Daoy (cell line): ENCODE measurements at regions not wholly inside any gene's neighbourhood (a gene's known extent, or its start where the extent isn't known, plus 50 kb on each side); places are given as distances from the start of the nearest gene placed in this dataset.
"Not testable (repeated sequence)": the region's sequence is repeated elsewhere in the genome, so short reads cannot be mapped to it uniquely, and the experiment has no call there.

ENCODE experiments used
- DNase-seq: peaks from one replicate; pipeline ENCODE4 v3.0.0-alpha.2; 2015; ENCODE audit warnings: low read depth

GRCh38 chr4:27635936-27636913, 775.6 kb downstream of the STIM2 start:
- no peak for DNase-seq

GRCh38 chr4:27638163-27638915, 777.7 kb downstream of the STIM2 start:
- DNase-seq: no peak

- DNase-seq: no peak
Measured at GRCh38 chr4:27643101-27643500, 782.5 kb downstream of the STIM2 start.

DNA sequence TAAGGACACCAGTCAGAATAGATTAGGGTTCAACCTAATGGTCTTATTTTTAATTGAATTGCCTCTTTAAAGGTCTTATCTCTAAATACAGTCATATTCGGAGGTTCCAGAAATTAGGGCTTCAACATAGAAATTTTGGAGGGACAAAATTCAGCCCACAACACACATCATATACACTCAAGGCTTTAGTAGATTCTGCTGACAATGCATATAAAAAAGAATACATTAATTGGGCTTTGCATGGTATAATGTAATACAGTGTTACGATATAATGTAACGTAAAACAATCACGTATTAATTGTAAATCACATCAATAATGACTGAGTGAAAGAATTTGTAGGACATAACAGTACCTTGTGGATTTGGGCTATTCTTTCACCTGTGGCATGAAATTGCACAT, 787.8 kb downstream of the STIM2 start:
- no peak for DNase-seq

- DNase-seq: no peak
Measured at GRCh38 chr4:27662426-27662825, 801.8 kb downstream of the STIM2 start.

DNA sequence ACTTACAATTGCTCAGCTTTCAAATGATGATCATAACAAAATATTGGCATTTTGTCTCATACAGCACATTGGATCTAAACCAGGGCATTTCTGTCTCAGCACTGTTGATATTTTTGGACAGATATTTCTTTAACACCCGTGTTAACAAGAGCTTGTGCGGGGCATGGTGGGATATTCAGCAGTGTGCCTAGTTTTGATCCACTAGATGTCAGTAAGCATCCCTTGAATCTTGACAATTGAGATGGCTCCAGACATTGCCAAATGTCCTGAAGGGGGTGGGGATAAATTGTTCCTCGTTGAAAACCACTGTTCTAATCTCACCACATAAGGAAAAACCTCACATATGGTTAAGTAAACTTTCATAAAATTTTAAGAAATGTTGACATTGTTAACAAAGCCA, 806.3 kb downstream of the STIM2 start:
- DNase-seq: no peak

GRCh38 chr4:27668001-27668400, 807.4 kb downstream of the STIM2 start:
- no peak for DNase-seq

DNA sequence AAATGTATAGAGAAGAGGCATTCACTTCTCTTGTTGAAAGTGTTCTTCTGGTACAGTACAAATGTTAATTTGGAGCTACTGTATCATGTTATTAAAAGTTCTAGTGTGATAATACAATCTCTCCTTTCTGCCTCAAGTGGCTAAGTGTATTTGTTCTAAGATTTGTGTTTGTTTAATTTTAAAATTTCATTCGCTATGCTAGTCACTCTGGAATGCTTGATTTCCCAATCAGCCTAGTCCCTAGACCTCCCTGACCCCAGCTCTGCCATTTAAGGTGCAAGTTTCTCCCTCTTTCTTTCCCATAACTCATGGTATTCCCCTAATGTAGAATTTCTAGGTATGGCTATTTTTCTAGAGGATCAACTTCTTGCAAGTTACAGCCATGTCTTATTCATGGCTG, 817.4 kb downstream of the STIM2 start:
- no peak for DNase-seq

DNA sequence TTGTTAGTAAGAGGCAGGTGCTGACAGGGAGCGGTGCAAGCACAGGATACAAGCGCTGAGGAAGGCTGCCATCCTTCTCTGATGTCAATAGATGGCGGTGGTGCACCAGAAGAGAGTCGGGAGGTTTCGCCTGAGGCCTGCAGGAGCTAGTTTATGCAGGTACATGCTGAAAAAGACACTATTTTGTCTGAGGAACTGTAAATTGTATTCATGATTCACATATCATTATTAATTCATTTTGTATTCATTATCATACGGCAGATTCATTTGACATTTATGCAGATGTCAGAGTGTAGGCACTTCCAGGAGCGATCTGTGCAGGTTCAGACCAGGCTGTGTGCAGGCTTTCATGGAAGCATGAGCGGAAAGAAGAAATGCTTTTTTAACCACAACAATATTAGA, 824.0 kb downstream of the STIM2 start:
- DNase-seq: no peak

DNA sequence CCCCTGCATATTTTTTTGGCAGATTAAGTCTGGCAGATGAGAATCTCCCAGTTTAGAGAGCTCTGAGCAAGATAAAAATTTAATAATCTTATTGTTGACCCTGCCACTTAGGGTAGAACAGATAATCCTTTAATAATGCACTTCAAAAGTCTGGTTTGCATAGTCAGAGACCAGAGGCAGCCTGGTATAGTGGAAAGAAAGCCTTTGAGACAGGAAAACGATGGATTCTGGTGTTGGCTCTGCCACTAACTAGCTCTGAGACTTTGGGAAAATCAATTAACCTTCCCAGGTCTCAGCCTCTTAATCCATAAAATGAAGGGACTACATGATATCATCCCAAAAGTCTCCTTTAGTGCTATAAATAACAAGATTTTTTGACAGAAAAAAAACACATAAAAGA, 824.5 kb downstream of the STIM2 start:
- no peak for DNase-seq

DNA sequence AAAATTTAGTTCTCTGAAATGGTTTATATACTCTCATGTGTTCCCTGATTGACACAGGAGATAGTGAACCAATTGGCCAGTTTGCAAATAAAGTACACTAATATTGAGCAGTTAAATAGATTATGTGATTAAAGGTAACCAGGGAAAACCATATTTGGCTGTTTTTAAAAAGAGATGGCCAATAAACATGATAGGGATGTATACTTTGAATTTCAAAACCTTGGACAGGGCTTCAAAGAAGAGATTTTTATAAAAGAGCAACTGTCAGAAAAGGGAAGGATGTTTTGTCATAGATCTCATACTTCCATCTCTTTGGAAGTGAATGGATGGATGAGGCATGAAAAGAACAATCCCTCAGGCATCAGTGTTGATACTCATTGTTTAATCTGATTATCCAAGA, 825.3 kb downstream of the STIM2 start:
- DNase-seq: no peak

DNA sequence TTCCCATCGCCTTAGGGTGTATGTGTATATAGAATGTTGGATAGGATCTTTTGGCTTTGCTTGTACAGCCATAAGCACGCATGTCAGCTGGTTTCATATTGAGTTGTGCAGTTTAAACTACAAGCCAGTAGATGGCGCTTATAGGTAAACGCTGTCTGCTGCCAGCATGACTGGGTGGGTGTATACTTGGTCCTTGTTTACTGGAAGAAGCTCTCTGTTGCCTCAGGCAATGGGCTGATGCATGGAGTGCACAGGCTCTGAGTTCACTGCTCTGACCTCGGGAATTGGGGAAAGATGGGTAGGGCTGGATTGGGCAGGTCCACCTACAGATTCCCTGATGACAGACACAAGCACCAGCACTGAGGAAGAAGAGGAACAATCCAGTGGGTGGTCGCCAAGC, 831.5 kb downstream of the STIM2 start:
- no peak for DNase-seq

DNA sequence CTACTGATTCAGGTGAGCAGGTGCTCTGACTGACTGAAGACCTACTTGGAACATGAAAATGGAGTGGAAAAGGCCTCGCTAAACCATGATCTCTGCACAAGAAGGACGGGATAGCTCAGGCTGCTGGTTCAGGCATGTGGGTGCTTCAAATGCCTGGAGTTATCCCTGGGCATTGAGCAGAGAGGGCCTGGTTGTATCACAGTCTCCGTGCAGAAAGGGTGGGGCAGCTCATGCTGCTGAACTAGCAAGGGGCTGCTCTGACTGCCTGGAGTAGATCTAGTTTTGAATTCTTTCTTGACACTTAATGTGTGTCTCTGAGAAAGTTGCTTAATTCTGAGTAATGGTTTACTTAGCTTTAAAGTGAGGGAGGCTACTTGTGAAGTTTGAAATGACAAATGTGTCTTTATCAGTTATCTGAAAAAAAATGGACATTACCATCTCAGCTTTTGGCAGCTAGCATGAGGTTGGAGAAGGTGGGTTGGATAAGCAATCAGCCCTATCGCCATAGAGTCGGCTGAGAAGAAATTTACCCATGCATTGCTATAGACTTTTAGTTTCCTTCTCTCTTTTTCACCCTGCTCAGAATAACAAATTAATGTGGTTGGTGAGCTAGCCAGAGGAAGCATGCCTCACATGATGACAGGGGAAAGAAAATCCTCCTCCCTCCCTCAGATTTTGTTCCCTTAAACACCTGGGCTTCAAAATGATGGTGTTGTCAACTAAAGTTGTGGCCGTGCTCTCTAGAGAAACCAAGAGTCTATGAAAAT, 832.4 kb downstream of the STIM2 start:
- no peak for DNase-seq

GRCh38 chr4:27696257-27696656, 835.6 kb downstream of the STIM2 start:
- DNase-seq: not testable (repeated sequence)

GRCh38 chr4:27701606-27702005, 841.0 kb downstream of the STIM2 start:
- DNase-seq: no peak

DNA sequence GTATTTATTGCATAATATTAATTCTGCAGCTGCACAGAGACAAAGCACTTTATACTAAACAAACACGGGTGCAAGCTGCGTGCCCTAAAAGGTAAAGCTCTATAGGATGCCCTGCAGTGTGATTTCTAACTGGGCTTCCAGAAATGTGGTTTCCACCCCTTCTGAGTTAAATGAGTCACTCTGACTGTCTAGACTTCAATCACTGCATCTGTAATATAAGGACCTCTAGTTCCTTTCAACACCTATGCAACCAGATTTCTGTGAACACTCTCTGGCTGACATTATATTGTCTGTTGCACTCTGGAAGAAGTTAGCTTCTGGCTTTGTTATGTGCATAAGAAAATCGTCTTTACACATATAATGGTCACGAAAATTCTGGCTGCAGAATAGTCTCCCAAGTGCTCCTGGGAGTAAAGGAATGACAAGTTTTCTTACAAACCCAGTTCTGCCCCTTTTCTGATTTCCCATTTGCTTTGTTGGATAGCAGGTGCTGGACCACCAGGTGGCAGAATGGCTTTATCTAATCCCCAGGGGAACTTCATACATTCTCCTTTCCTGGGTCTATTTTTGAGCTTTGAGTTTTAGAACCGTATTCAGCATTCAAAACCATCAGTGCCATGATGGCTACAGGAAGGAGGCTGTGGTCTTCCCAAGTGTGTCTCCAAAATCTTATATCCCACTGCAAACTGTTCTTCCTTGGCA, 842.2 kb downstream of the STIM2 start:
- no peak for DNase-seq

- DNase-seq: no peak
Measured at GRCh38 chr4:27703771-27704170, 843.1 kb downstream of the STIM2 start.

DNA sequence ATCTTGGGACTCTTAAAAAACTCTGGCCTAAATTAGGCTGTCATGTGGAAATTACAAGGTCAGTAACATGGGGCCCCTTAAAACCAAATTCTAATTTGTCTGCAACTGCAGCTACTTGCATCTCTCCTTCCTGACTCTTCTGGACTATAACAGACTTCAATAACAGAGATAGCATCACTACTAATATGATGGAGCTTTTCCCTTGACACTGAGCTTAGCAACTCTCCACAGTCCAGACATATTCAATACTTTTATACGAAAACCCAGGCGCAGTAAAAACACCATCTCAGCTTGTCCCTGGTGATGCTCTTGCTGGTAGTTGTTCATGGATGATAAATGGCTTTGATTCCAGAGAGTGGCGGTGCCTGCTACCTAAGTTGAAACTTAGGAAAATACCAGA, 850.4 kb downstream of the STIM2 start:
- DNase-seq: no peak

DNA sequence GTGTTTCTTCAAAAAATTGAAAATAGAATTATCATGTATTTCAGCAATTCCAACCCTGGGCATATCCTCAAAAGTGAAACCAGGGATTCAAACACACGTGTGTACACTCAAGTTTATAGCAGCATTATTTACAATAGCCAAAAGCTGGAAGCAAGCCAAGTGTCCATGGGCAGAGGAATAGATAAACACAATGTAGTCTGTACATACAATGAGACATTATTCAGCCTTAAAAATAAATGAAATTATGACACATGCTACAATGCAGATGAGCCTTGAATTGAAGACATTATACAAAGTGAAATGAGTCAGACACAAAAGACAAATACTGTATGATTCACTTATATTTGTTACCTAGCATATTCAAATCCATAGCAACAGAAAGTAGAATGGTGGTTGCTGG, 853.4 kb downstream of the STIM2 start:
- DNase-seq: no peak

DNA sequence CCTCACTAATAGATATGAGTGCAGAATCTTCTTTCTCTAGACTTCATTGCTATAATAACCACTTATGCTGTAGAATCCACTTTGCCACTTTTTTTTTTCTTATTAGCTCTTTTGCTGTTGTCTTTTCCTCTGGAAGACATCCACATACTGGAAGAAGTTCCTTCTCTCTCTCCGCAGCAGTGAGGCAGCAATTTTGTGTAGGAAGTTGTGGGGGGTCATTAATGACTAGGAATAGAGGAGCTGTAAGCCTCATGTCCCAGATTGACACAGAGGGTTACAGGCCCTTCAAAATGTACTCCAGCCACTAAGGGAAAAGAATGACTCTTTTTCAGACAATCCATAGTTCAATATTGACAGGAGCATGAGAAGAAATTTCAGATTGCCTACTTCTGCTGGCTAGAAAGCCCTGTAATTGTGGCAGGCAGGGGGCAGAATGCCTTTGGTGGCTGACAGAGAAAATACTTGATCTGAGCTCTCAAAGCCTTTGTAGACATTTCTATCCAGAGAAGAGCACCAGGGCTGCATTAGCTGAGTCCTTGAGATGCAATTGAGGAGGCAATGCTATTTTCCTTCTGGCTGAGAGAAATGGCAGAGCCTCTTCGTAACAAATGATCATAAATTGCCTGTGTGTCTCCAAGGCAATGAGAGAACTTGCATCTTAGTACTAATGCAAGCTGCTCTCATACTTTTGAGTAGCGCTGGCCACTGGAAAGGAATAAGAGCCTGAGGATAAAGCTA, 856.2 kb downstream of the STIM2 start:
- DNase-seq: no peak

DNA sequence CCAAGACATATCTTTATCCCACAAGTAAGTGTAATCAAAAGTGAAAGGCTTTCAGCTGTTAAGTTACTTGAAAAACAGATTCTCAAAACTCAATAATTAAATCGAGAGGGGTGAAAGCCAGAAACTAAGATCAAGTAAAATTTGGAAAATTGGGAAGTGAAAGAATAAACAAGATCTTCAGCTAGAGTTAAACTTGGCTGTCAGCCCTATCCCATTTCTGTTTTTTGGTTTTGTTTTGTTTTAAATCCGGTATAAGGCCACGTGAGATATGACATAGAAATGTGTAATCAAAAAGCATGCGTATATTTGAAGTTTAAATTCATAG, 856.8 kb downstream of the STIM2 start:
- no peak for DNase-seq
